Fibroblast of lung (primary cell): ENCODE measurements at regions not wholly inside any gene's neighbourhood (a gene's known extent, or its start where the extent isn't known, plus 50 kb on each side); places are given as distances from the start of the nearest gene placed in this dataset.

Source experiments
- EZH2 ChIP-seq: IDR thresholded peaks from 2 replicates; pipeline ENCODE4 v1.5.1; 2012; ENCODE audit warnings: low read length, control low read depth, mild to moderate bottlenecking; ENCODE audit errors: missing control alignments
- TF ChIP-seq, protein P1 (sequence below), 2 donors: IDR thresholded peaks in 1 of 2; conservative IDR thresholded peaks in 1 of 2; 1 replicate in 1 of 2; 2 replicates in 1 of 2; pipeline ENCODE4 v1.5.1; 2011 to 2012; ENCODE audit warnings: low read length in 2 of 2, control low read depth in 1 of 2, inconsistent platforms in 1 of 2, low read depth in 1 of 2, mild to moderate bottlenecking in 1 of 2

- TF ChIP-seq, protein P1, sequence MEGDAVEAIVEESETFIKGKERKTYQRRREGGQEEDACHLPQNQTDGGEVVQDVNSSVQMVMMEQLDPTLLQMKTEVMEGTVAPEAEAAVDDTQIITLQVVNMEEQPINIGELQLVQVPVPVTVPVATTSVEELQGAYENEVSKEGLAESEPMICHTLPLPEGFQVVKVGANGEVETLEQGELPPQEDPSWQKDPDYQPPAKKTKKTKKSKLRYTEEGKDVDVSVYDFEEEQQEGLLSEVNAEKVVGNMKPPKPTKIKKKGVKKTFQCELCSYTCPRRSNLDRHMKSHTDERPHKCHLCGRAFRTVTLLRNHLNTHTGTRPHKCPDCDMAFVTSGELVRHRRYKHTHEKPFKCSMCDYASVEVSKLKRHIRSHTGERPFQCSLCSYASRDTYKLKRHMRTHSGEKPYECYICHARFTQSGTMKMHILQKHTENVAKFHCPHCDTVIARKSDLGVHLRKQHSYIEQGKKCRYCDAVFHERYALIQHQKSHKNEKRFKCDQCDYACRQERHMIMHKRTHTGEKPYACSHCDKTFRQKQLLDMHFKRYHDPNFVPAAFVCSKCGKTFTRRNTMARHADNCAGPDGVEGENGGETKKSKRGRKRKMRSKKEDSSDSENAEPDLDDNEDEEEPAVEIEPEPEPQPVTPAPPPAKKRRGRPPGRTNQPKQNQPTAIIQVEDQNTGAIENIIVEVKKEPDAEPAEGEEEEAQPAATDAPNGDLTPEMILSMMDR (conservative IDR thresholded peaks at IDR 0.05 in 1 of 2, IDR thresholded peaks at IDR 0.05 in 1 of 2; ENCODE audit: low read depth in 1 of 2, low read length in 2 of 2) = no peak
- no peak for TF ChIP-seq EZH2
These were observed 759.4 kb upstream of the GBE1 start for GRCh38 chr3:82520846-82521245.
